Activated CD4-positive, alpha-beta T cell treated with anti-CD3 and anti-CD28 coated beads for 48 hours (primary cell): ENCODE measurements at regions not wholly inside any gene's neighbourhood (a gene's known extent, or its start where the extent isn't known, plus 50 kb on each side); places are given as distances from the start of the nearest gene placed in this dataset.
"Not testable (repeated sequence)": the region's sequence is repeated elsewhere in the genome, so short reads cannot be mapped to it uniquely, and the experiment has no call there.

ENCODE experiments used
- DNase-seq: peaks from one replicate; pipeline ENCODE4 v3.0.0-alpha.2; 2020

DNA sequence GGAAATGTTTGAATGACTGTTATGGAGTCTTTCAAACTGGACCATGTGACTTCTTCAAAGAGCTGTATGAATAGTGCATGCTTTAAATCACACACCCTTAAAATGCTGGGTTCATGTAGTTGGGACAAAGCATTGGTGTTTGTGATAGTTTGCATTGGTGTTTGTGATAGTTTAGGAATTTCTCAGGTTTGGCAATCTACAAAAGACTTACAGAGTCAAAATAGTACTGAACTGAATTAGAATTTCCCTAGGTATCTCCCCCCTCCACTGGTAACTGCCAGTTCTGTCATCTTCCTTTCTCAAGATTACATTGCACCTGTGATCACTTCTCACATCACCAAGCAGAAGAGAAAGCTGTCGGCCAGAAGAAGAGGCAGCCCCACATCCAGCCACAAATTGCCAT is 261.1 kb downstream of the GATA3 start:
- peak; percentile 29 for DNase-seq

DNA sequence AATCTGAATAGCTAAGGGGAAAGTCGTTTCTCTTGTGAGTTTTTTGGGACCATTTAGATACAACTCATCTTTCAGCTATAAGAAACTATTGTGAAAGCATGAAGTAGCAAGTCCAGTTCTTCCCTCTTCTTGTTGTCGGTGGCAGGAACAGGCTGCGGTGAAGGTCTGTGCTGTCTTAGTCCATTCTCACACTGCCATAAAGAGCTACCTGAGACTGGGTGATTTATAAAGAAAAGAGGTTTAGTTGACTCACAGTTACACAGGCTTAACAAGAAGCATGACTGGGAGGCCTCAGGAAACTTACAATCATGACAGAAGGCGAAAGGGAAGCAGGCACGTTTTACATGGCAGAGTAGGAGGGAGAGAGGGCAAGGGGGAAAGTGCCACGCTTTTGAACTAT is 261.8 kb downstream of the GATA3 start:
- DNase-seq: peak; percentile 28

DNA sequence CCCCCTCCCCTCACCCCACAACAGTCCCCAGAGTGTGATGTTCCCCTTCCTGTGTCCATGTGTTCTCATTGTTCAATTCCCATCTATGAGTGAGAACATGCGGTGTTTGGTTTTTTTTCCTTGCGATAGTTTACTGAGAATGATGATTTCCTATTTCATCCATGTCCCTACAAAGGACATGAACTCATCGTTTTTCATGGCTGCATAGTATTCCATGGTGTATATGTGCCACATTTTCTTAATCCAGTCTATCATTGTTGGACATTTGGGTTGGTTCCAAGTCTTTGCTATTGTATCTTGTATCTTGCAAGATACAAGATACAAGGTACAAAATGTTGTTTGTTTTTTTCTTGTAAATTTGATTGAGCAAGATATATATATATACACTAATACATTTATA is 263.9 kb downstream of the GATA3 start:
- DNase-seq: not testable (repeated sequence)

DNA sequence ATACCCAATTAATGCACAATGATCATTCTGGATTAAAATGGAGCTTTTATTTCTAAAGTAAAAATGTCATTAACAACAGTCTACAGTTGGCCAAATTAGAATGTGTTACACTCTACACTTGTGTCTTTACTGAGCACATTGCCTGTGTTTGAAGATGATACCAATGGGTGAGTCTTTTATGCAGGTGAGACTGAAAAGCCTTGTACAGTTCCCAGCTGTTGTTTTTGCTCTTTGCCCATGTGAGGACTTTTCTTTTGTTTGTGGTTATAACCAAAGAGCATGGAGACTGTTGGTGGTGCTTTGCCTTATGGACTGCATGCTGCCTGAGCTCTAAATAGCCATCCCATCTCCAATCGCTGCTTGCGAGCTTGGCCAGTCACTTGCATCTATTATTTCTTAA is 264.5 kb downstream of the GATA3 start:
- no peak for DNase-seq

DNA sequence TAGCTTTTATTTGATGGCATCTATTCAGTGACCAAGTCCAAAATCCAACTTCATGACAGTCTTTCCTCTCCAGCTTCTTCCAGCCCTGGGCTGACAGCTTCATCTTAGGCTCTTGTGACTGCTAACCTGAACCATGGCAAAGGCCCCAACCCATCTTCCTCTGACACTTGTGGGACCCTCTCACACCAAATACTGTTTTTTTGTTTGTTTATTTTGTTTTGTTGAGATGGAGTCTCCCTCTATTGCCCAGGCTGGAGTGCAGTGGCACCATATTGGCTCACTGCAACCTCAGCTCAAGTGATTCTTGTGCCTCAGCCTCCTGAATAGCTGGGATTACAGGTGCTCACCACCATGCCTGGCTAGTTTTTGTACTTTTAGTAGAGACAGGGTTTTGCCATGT is 265.2 kb downstream of the GATA3 start:
- DNase-seq: no peak

DNA sequence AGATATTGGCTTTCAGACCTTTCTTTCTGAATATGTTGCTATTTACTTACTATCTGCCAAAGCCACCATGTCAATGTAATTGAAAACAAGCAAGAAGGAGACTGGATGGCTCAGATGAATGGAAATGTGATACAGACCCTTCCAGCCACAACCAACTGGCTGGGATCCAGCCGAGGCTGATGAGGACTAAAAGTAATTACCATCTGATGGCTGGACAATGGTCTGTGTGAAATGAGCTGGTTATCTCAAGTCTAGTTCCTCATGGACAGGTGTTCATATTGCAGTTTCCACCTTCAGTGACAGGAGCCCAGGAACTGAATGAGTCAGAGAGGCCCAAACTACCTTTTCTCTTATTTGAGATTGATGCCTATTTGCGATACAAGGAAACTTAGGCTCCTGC is 267.5 kb downstream of the GATA3 start:
- DNase-seq: no peak

DNA sequence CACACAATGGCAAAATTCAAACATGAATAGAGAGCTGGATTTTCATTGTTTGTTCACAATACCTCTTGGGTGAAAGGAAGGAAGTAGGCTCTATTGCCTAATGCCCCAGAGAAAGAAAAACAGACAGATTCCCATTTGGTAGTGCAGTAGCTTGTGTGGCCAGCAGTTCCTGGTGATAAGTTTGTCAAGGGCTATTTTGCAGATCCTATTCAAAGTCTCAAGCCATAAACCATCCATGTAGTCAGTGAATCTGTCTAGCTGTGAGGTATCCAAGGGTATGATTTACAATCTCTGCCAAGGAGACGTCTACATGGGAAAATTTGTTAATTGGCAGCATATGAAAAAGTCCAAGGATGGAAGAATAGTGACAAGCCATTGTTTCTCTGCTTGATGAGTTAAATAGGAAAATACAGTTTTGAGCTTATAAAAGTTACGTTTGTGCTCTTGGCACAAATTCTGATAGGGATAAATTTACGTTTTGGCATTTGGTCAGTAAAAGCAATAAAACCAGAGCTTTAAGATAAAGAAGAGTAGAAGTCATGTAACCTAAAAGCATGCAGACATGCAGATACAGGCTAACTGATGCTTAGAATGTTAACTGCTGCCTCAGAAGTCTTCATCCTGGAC is 269.1 kb downstream of the GATA3 start:
- no peak for DNase-seq

DNA sequence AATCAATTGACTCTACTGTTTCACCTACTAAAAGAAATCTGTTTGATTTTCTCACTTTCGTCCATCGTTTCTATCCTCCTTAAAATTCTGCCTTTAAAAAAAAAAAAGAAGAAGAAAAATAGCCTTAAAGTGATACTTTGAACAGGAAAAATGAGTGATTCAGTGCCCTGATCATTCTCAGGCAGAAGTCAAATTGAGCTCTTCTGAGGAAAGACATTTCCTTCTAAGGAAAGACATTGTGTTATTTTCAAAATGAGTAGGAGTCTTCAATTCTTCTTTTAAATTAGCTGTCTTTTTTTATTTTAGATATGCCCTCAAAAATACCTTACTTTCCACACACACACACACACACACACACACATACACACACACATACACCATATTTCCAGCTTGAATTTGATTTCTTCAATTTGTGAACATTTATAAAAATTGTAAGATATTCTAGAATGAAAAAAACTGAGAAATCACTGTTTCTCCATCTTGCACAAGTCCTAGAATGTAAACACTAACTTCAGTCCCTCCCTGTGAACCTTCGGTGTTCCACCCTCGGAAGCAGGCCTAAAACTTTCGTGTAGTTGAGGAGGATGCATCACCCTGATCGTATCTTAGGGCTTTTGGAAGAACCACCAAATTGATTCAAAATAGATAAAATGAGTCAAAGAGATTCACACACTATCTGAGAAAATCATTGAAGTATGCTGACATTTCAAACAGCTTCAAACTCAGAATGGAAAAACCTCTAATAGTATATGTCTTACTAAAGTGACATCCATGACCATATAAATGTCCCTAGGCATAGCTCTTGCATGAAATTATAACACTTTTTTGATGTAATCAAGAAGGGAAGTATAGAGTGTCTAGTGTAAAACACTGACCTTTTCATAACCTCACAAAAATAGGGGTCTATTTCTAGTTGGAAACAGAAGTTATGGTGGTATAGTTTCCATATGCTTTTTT is 270.8 kb downstream of the GATA3 start:
- peak; percentile 62 for DNase-seq

DNA sequence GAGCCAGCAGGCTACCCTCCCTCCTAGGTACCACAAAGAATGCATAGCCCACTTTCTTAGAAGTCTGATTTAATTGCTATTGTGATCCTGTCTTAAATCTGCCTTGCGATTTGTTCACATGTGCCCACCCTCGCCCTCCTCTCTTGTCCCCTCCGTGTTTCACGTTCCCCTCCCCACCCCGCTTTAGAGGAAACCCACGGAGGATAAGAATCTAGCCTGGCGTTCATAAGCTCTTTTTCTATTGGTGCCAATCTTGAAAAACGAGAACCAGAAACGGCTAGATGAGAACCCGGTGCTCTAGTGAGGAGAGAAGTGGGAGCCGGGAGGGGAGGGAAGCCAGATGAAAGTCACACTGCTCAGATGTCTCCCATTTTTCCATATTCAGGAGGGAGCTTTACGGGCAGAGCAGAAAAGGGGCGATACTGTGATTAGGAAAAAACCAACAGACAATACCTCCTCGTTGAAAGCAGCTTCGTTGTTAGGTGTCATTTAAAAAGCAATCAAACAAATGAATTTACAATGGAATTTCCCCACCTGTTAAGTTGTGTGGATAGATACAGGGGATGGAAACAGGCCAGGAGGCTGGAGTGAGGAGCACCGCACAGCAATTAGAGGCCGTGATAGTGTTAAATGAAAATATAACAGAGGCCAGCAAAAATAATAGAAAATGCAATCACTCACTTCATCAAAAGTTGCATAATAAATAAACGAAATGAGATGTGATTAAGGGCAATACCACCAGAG is 272.1 kb downstream of the GATA3 start:
- DNase-seq: no peak

DNA sequence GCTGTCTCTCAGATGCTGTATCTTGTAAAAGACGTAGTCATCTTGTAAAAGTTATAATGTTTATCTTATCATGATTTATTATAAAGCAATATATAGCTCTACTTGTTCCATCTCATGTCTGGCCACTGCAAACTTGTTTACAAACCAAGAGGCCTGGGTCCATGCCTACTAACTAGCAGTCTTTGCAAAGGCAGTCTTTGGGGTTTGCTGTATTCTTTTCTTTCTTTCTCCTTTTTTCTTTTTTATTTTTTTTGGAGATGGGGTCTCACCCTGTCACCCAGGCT is 272.6 kb downstream of the GATA3 start:
- DNase-seq: no peak

DNA sequence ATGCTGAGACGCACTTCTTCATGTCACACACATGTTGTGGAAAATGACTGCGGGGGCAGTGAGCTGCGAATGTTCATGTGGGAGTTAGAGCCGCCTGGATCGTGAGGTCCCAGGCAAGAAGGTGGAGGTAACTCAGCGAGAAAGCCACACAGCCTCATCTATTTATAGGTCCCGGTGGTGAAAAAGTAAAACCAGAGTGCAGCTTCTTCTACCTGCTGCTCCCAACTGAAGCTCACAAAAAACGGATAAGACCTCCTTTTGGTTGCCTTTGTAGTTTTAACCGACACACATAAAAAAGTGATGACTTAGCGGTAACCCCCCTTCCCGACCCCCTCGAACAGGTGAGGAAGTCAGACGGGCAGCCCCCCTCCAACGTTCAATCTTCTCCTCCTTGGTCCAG is 276.9 kb downstream of the GATA3 start:
- peak; percentile 40 for DNase-seq

DNA sequence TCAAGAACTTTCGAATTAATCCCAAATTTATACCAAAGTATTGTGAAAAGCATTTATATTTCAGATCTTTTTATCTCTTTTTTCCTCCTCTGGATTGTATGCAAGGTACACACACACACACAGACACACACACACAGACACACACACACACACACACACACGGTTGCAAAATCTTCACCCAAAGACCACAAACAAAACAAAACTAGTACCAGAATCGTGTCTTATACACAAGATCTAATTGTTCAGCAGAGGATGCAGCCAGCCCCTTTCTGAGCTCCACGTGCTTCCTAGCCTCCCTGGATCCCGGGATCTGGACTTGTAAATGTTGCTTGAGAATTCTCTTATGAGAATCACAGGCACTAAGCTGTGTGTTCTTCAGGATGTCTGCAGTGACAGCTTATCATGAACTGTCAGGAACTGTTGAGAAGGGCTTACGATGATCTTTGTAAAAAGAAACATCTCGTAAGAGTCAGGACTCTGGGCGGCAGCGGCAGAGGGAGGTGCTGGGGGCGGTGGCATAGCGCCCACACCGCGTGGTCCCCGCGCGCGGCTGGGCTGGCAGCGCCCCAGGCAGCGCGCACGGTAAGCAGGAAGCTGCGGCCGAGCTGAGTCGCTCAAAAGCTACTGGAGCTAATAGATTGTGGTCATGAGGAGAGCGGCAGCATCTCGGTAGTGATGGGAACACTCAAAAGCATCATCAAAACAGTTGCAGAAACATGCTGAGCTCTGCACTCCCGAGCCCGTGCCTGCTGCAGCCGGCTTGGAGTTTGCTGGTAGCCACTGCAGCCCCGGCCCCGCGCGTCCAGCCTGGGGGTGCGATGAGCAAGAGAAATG is 277.6 kb downstream of the GATA3 start:
- peak; percentile 88 for DNase-seq

DNA sequence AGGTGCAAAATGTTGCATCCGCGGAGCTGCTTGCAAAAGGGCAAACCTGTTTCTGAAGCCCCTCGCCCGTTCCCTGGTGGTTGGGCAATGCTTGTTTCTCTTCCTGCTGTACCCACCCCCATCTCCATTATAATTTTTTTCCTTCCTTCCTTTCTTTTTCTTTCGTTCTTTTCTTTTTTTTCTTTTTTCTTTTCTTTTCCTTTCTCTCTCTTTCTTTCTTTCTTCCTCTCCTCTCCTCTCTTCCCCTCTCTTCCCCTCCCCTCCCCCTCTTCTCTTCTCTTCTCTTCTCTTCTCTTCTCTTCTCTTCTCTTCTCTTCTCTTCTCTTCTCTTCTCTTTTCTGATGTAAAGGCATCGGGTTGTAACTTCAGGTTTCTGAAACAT is 278.2 kb downstream of the GATA3 start:
- no peak for DNase-seq

DNA sequence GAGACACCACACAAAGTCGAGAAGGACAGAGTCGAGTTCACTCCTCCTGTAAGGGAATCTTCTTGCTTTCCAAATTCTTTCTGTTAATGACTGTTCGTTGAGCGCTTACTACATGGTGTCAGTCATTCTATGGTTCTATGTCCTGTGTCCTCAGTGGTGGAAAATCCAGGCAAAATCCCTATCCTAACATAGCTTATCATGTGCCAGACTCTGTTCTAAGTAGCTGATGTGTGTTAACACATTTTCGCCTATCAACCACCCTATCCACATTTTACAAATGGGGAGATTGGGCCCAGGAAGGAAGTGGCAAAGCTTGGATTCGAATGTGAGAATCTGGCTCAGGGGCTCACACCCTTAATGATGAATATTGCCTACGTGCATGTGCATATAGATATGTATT is 280.1 kb downstream of the GATA3 start:
- no peak for DNase-seq

DNA sequence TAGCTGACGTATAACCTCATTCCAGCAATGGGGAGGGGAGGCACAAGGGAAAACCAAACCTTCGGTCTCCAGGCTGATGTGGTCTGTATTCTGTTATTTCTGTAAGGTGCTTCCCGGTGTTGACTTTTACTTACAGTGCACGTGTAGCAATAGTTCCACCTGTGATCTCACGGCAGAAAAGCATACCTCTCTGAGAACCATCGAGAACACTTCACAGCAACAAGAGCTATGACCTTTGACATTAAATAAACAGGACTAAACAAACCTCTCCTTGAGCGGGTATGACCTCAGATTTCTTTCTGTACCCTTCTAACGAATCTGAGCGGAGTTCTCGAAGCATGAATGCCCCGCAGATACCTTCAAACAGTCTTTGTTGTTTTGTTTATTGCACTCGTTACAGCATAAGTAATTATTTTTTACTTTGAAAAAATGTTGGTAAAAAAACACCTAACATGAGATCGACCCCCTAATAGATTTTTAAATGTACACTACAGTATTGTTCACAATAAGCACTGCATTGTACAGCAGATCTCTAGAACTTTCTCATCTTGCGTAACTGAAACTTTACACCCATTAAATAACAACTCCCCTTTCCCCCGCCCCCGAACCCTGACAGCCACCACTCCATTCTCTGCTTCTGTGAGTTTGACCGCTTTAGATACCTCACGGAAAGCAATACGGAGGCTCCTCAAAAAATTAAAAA is 282.3 kb downstream of the GATA3 start:
- DNase-seq: no peak

DNA sequence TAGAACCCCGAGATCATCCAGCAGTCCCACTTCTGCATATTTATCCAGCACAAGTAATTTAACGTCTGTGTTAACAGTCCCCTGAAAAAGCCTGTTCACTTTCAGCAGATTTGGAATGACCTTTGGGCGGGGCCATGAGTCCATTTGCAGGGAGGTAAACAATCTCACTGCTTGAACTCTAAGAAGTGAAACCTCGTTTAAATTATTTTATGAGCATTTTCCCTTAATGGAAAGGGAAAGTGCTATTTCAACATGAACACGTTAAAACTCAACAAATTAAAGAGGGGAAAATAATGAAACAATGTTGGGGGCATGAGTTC is 282.8 kb downstream of the GATA3 start:
- no peak for DNase-seq

DNA sequence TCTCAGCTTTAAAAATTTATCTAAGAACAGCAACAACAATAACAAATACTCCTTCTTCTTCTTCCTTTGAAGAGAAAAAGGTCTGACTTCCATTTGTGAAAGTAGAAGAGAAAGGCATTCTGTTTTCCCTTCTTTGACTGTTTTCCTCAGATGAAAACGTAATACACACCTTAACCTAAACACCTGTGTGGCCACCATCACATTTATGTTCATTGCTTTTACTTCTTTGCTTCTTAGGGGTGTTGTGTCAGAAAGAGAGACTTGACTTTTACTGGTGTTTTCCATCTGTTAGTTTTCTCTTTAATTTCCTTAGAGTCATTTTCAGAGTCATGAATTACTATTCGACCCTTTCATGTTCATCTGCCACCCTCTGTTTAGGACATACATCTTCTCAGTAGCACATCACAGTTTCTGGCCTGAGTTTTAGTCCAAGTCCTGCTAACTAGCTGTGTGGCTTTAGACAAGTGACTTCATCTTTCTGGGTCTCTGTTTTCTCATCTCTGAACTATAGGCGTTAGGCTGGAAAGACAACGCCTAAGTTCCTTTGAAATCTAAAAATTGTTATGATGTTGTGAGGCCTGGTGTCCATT is 283.8 kb downstream of the GATA3 start:
- peak; percentile 24 for DNase-seq

DNA sequence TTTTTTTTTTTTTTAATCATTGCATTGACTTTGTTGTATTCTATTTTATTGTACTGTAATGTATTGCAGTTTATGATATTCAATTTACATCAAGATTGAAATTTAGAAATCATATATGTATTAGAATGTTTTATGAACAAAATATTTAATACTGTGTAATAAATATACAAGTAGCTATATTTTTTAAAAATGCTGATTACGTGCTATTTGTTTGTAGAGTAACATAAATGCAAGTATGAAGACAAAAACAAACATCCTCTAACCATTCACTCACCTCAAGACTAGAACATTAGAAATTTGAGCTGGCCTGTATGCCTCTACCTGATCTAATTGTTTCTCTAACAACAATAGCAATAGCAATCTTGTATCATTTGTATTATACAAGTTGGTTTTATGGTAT is 290.3 kb downstream of the GATA3 start:
- no peak for DNase-seq

DNA sequence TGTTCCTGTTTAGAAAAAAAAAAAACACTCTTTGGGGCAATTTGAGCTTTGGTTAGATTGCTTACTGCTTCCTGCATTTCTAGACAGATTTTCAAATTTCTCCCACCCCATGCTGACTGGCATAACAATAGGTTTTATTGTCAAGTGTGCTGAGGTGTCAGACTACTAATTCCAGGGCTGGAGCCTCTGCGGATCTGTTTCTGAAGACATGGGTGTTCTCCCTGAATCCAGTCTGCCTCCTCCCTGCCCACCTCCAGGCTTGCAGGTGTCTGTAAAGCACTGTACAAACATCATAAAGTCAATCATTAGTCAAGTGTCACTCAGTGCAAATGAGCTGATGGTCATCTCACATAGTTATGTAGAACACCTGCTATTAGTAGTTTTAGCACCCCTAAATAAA is 292.4 kb downstream of the GATA3 start:
- DNase-seq: no peak

DNA sequence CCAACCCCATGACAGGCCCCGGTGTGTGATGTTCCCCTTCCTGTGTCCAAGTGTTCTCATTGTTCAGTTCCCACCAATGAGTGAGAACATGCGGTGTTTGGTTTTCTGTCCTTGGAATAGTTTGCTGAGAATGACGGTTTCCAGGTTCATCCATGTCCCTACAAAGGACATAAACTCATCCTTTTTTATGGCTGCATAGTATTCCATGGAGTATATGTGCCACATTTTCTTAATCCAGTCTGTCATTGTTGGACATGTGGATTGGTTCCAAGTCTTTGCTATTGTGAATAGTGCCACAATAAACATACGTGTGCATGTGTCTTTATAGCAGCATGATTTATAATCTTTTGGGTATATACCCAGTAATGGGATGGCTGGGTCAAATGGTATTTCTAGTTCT is 293.1 kb downstream of the GATA3 start:
- not testable (repeated sequence) for DNase-seq

DNA sequence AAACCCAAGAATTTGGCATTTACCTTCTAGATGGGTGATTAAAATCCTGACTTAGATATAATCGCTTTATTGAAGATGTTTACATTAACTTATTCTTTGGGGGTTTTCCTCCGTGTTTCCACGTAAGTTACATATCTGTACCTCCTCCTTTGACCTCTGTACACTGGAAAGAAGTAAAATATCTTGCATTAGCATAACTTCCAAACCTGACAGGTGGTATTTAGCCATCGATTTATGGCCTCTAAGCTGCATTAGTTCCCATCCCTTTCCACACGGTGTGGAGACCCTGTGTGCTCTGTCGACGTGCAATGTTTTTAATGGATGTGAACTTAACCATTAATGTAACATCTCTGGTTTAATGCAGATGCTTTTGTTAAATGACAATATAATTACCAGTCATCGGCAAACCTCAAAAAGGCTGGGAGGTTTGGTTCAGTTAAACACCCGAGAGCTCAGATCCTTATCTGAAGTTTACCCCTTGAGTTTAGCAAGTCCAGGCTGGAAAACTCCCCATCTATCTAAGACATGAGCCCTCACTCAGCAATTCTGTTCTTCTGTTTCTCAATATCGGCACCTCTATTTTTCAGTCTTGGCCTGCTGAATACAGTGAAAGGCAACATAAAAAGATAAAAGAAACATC is 295.2 kb downstream of the GATA3 start:
- no peak for DNase-seq
